ENCODE measurements at regions not wholly inside any gene's neighbourhood (a gene's known extent, or its start where the extent isn't known, plus 50 kb on each side); places are given as distances from the start of the nearest gene placed in this dataset.

GRCh38 chr10:128808921-128809440 lies 658.1 kb upstream of the MGMT start:
- TF ChIP-seq POLR2A (IDR thresholded peaks at IDR 0.05; ENCODE audit: low read length) (no peak), GATA1 (IDR thresholded peaks at IDR 0.05; ENCODE audit: low read depth, low read length) (no peak)
- DNase-seq, result no peak

GRCh38 chr10:128811511-128811910 lies 655.5 kb upstream of the MGMT start:
- TF ChIP-seq GATA1 (IDR thresholded peaks at IDR 0.05; ENCODE audit: low read depth, low read length) (no peak), POLR2A (IDR thresholded peaks at IDR 0.05; ENCODE audit: low read length) (no peak)
- no peak for DNase-seq

GRCh38 chr10:128812000-128812399 lies 655.0 kb upstream of the MGMT start:
- TF ChIP-seq GATA1 (IDR thresholded peaks at IDR 0.05; ENCODE audit: low read depth, low read length), result no peak
- TF ChIP-seq POLR2A (IDR thresholded peaks at IDR 0.05; ENCODE audit: low read length), result no peak
- DNase-seq, result no peak

- DNase-seq, result no peak
- TF ChIP-seq GATA1 (IDR thresholded peaks at IDR 0.05; ENCODE audit: low read depth, low read length) (no peak), POLR2A (IDR thresholded peaks at IDR 0.05; ENCODE audit: low read length) (no peak)
Observed at GRCh38 chr10:128813574-128813973, 653.5 kb upstream of the MGMT start.

DNA sequence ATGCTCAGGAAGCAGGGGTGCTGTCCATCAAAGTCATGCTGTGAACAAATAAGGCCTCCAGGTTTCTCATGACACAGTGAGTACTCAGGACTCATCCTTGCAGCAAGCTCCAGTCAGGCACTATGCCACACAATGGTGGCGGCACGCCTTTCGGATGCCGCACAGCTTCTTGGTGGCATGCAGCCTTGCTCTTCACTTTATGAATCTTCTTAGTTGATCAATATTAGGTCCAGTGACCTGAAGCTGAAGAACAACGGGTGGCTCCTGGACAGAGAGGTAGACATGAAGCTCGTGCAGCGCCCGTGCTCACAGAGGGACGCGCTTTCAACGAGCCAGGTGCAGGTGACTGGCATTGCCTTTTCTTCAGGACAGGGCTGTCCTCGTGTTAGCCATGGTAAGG lies 653.0 kb upstream of the MGMT start:
- DNase-seq, result no peak
- TF ChIP-seq GATA1 (IDR thresholded peaks at IDR 0.05; ENCODE audit: low read depth, low read length) (no peak), POLR2A (IDR thresholded peaks at IDR 0.05; ENCODE audit: low read length) (no peak)

DNA sequence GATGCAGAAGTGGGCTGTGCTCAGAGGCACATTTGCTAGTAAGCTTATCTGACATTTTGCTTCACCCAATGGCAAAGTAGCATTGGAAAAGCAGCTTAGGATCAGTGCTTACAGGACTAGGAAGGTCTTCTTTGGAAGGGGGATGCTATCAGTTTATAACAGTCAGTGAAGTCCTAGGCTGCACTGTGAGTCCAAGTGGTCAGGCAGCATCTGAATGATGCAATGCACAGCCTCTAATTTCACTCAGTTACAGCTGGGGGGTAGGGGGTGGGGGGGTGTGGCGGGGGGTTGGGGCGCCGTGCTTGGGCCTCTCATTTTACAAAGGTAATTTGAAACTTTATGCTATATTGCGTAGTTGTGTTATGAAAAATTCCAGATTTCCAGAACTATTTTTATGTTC lies 652.3 kb upstream of the MGMT start:
- no peak for DNase-seq
- TF ChIP-seq POLR2A (IDR thresholded peaks at IDR 0.05; ENCODE audit: low read length) (no peak), GATA1 (IDR thresholded peaks at IDR 0.05; ENCODE audit: low read depth, low read length) (no peak)

DNA sequence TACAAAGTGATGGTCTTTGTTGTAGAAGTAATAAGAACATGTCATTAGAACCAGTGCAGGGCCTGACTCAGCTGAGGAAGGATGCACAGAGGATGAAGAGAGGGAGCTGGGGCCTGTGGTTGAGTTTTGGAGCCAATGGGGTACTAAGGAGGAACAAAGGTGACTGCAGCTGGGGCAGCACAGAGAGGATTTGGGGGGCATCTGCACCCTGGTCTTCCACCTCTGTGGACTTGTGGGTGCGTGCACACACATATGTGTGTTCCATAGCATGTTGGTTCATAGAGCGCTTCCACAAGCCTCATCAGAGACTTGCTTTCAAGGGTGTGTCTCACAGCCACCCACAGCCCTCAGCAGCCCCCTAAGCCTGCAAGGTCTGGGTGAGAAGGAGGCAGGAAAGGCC lies 650.3 kb upstream of the MGMT start:
- no peak for DNase-seq
- TF ChIP-seq GATA1 (IDR thresholded peaks at IDR 0.05; ENCODE audit: low read depth, low read length) (no peak), POLR2A (IDR thresholded peaks at IDR 0.05; ENCODE audit: low read length) (no peak)

DNA sequence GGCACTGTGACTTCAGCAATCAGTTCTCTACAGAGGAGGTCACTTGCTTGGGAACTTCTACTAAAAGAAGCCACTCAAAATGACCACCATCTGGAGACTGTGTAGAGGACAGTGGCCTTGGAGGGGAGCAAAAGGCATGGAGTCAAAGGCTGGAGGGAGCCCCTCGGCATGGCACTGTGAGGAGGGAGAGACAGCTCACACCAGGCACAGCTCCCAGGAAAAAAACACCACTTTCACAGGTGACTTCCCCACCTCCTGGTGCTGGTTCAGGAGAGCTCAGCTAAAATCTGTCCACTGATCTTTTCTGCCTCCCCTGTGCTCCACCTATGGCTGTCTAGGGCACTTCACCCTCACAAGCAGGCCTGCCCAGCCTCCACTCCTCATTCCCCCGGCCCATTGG lies 649.4 kb upstream of the MGMT start:
- TF ChIP-seq GATA1 (IDR thresholded peaks at IDR 0.05; ENCODE audit: low read depth, low read length) (no peak), POLR2A (IDR thresholded peaks at IDR 0.05; ENCODE audit: low read length) (no peak)
- DNase-seq, result no peak

GRCh38 chr10:128820663-128821062 lies 646.4 kb upstream of the MGMT start:
- no peak for TF ChIP-seq GATA1 (IDR thresholded peaks at IDR 0.05; ENCODE audit: low read depth, low read length)
- no peak for TF ChIP-seq POLR2A (IDR thresholded peaks at IDR 0.05; ENCODE audit: low read length)

DNA sequence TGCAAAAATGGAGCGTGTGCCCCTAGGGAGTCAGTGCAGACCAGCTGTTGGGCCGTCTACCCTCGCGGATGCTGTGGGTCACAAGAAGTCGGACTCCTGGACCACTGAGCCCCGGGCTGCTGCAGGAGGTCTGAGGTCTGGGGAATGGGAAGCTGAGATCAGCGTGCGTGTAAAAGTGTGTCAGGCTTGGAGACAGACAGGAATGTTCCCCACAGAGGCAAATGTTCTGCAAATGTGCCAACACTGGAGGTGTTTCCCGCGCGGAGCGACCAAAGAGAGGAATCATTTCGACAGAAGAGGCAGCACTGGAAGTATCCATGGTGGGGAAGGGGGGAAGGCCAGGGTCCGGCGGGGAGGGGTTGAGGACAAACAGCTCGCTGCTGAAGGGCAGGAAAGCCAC lies 643.8 kb upstream of the MGMT start:
- DNase-seq, result no peak
- TF ChIP-seq POLR2A (IDR thresholded peaks at IDR 0.05; ENCODE audit: low read length) (no peak), GATA1 (IDR thresholded peaks at IDR 0.05; ENCODE audit: low read depth, low read length) (no peak)

More at GRCh38 chr10:128820663-128821062, 646.4 kb upstream of the MGMT start:
- no peak for DNase-seq

- DNase-seq, result no peak
- TF ChIP-seq POLR2A (IDR thresholded peaks at IDR 0.05; ENCODE audit: low read length) (no peak), GATA1 (IDR thresholded peaks at IDR 0.05; ENCODE audit: low read depth, low read length) (no peak)
Observed at GRCh38 chr10:128825626-128826025, 641.4 kb upstream of the MGMT start.

DNA sequence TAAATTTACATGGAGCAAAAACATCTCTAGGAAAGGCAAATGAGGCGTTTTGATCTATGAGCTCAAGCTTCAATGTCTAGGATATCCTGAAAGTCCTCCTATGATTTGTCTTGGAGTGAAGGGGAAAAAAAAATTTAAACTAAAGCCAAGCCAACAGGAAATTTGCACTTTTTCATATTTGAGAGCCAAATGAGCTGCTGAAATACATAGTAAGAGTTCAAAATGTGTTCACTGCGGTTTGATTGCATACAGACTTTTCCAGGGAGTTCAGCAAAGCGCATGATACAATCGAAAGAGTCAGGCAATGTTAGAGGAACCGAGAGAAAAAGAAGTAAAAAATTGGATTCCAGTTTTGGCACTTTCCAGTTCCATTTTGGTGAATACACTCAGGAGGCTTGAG lies 633.4 kb upstream of the MGMT start:
- TF ChIP-seq GATA1 (IDR thresholded peaks at IDR 0.05; ENCODE audit: low read depth, low read length), result no peak
- TF ChIP-seq POLR2A (IDR thresholded peaks at IDR 0.05; ENCODE audit: low read length), result no peak
- DNase-seq, result no peak

GRCh38 chr10:128835361-128835760 lies 631.7 kb upstream of the MGMT start:
- TF ChIP-seq POLR2A (IDR thresholded peaks at IDR 0.05; ENCODE audit: low read length) (no peak), GATA1 (IDR thresholded peaks at IDR 0.05; ENCODE audit: low read depth, low read length) (no peak)
- DNase-seq, result no peak

GRCh38 chr10:128837478-128837877 lies 629.6 kb upstream of the MGMT start:
- no peak for DNase-seq
- TF ChIP-seq GATA1 (IDR thresholded peaks at IDR 0.05; ENCODE audit: low read depth, low read length), result no peak
- no peak for TF ChIP-seq POLR2A (IDR thresholded peaks at IDR 0.05; ENCODE audit: low read length)

GRCh38 chr10:128839134-128839533 lies 627.9 kb upstream of the MGMT start:
- no peak for DNase-seq
- TF ChIP-seq POLR2A (IDR thresholded peaks at IDR 0.05; ENCODE audit: low read length), result no peak
- no peak for TF ChIP-seq GATA1 (IDR thresholded peaks at IDR 0.05; ENCODE audit: low read depth, low read length)

GRCh38 chr10:128839701-128840100 lies 627.3 kb upstream of the MGMT start:
- no peak for TF ChIP-seq GATA1 (IDR thresholded peaks at IDR 0.05; ENCODE audit: low read depth, low read length)
- TF ChIP-seq POLR2A (IDR thresholded peaks at IDR 0.05; ENCODE audit: low read length), result no peak
- DNase-seq, result no peak

Measured in erythroblast (primary cell).